RPMI8226 (cell line): ENCODE measurements at regions not wholly inside any gene's neighbourhood (a gene's known extent, or its start where the extent isn't known, plus 50 kb on each side); places are given as distances from the start of the nearest gene placed in this dataset.
"Not testable (repeated sequence)": the region's sequence is repeated elsewhere in the genome, so short reads cannot be mapped to it uniquely, and the experiment has no call there.

ENCODE experiments used
- DNase-seq: peaks from one replicate; pipeline ENCODE4 v3.0.0-alpha.2; 2015

GRCh38 chr7:79709574-79710409 is 256.3 kb upstream of the MAGI2 start:
- no peak for DNase-seq

- no peak for DNase-seq
These were observed 248.6 kb upstream of the MAGI2 start for GRCh38 chr7:79702116-79702515.

- DNase-seq = no peak
These were observed 238.5 kb upstream of the MAGI2 start for GRCh38 chr7:79692015-79692414.

- no peak for DNase-seq
These were observed 237.6 kb upstream of the MAGI2 start for GRCh38 chr7:79691074-79691473.

GRCh38 chr7:79684384-79684783 is 230.9 kb upstream of the MAGI2 start:
- no peak for DNase-seq

- no peak for DNase-seq
These were observed 230.4 kb upstream of the MAGI2 start for GRCh38 chr7:79683916-79684315.

GRCh38 chr7:79683185-79683890 is 229.9 kb upstream of the MAGI2 start:
- no peak for DNase-seq

- no peak for DNase-seq
These were observed 228.0 kb upstream of the MAGI2 start for GRCh38 chr7:79681454-79681853.

GRCh38 chr7:79673969-79674368 is 220.5 kb upstream of the MAGI2 start:
- no peak for DNase-seq

- no peak for DNase-seq
These were observed 220.0 kb upstream of the MAGI2 start for GRCh38 chr7:79673421-79673820.

GRCh38 chr7:79668292-79668691 is 214.8 kb upstream of the MAGI2 start:
- DNase-seq = no peak

- no peak for DNase-seq
These were observed 213.0 kb upstream of the MAGI2 start for GRCh38 chr7:79666472-79666871.

- DNase-seq = no peak
These were observed 211.6 kb upstream of the MAGI2 start for GRCh38 chr7:79664884-79665676.

- no peak for DNase-seq
These were observed 204.8 kb upstream of the MAGI2 start for GRCh38 chr7:79658304-79658703.

GRCh38 chr7:79653136-79653631 is 199.7 kb upstream of the MAGI2 start:
- no peak for DNase-seq

- DNase-seq = no peak
These were observed 199.2 kb upstream of the MAGI2 start for GRCh38 chr7:79652619-79653018.

- DNase-seq = no peak
These were observed 194.2 kb upstream of the MAGI2 start for GRCh38 chr7:79647711-79648110.

GRCh38 chr7:79646278-79646677 is 192.8 kb upstream of the MAGI2 start:
- DNase-seq = no peak

GRCh38 chr7:79636849-79637248 is 183.4 kb upstream of the MAGI2 start:
- no peak for DNase-seq

- not testable (repeated sequence) for DNase-seq
These were observed 172.5 kb upstream of the MAGI2 start for GRCh38 chr7:79625921-79626320.

GRCh38 chr7:79624336-79624735 is 170.9 kb upstream of the MAGI2 start:
- no peak for DNase-seq

- no peak for DNase-seq
These were observed 169.3 kb upstream of the MAGI2 start for GRCh38 chr7:79622781-79623180.

- DNase-seq = no peak
These were observed 166.8 kb upstream of the MAGI2 start for GRCh38 chr7:79620291-79620690.
